SH-SY5Y (cell line): ENCODE measurements at regions not wholly inside any gene's neighbourhood (a gene's known extent, or its start where the extent isn't known, plus 50 kb on each side); places are given as distances from the start of the nearest gene placed in this dataset.

Source experiments
- GATA2 ChIP-seq: IDR thresholded peaks from 2 replicates; pipeline ENCODE4 v1.6.1; 2011; ENCODE audit warnings: mild to moderate bottlenecking, low read depth, low read length
- GATA3 ChIP-seq: IDR thresholded peaks from 2 replicates; pipeline ENCODE4 v1.6.1; 2011; ENCODE audit warnings: low read depth, mild to moderate bottlenecking, low read length, moderate library complexity

DNA sequence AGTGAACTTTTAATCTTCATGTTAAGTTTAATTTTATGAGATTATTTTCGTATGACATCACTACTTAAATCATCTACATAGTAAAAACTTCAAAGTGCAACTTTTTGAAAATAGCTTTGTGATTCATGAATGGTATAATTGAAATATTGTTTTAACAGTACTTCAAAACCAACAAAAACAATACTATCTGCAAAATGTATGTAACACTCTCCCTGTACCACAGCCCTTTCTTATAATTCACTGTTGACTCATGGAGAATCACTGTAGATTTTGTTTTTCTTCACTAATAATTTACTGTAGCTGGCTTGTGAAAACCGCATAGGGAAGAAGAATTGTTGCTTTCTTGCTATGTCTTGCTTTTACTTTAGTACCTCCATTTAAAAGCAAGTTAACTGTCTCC, 301.4 kb upstream of the ADAMTS5 start:
- no peak for TF ChIP-seq GATA3
- no peak for TF ChIP-seq GATA2

DNA sequence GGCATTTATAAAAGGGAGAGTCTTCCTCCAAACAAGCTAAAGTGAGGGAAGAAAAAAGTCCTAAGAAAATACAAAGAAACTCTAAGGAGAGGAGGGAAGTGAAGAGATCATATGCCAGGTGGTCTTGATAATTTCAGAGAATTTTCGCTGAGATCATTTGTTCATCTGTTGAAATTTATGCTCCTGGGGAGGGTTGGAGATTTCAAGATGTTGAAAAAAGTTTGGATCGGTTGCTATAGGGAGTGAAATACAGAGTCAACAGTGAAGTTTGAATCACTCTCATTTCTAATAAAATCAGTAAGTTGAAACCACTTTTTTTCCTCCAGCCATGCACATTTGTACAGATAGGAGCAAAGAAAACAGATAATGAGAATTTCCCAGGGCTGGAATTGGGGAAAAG, 299.1 kb upstream of the ADAMTS5 start:
- TF ChIP-seq GATA3 (no peak), GATA2 (no peak)

DNA sequence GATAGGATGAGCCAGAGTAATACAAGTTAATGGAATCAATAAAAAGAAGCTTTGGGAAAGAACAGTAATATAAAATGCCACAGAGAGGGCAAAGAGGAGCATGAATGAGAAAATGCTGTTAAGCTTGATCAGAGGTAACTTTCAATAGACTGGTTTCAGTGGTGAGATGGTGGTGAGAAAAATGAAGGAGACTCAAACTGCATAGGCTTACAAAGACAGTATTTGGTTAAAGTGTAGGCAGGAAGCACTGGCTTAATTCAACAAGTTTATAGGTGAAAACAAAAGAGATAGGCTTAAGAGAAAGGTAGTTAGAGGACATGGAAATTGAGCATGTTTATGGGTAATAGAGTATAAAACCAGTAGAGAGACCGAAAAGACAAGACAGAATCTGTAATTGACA, 298.6 kb upstream of the ADAMTS5 start:
- no peak for TF ChIP-seq GATA2
- no peak for TF ChIP-seq GATA3

DNA sequence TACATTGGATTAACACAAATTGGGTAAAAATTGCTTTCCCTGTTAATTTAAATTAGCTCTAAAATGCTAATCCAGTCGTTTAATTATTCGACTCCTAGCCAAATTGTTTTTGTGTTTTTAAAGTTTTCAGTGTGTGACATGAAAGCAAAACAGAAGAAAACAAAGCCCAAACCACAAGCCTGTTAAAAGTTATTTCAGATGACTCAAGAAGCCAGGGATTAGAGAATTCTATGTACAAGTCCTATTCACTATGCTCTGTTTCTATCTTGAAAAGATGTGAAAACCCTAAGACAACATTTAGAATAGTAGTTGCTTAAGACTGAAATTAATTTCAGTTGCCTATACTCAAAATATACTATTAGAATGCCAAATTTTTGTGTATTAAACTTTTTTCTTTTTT, 294.8 kb upstream of the ADAMTS5 start:
- TF ChIP-seq GATA3 = no peak
- TF ChIP-seq GATA2 = no peak

DNA sequence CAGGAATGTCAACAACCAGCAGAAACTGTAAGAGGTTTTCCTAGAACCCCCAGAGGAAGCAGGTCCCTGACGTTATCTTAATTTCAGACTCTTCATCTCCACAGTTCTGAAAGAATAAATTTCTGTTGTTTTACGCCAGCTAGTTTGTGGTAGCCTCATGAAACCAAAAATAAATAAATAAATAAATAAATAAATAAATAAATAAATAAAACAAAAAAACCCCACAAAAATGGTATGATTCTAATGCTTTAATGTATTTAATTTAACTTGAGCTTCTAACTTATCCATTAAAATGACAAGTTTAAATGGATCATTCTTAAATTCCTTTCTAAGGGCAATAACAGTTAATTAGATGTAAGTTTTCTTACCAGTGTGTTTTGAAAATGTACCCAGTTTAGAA, 293.8 kb upstream of the ADAMTS5 start:
- no peak for TF ChIP-seq GATA2
- TF ChIP-seq GATA3 = no peak

DNA sequence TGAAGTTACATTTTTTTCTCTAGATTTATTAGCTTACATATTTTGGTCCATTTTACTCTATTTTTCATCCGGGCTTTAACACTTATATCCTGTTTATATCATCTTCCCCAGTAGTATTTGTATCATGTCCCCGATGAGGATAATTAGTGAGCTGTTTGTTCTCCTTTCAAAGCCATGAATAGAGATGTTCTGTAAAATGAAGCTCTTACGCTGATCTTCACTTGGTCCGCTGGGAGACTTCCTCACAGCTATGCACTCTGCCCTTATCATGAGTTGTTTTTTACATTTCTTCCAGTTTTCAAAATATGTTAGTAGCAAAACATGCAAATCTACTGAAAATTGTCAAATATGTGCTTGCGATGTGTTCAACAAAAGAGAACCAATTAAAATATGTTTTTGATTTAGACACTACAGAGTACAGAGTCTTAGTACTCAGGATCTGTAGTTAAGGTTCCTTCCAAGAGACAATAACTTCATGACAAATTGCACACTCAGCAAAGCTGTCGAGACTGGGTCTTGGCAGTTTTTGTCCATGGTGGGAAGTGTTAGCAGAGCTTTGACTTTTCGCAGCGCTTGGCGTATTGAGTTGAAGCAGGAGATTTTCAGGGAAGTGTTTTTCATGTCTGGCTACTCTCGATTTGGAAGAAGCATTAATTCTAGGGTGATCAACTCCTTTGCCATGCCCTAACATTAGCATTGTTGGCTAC, 292.0 kb upstream of the ADAMTS5 start:
- TF ChIP-seq GATA3 (no peak), GATA2 (no peak)

DNA sequence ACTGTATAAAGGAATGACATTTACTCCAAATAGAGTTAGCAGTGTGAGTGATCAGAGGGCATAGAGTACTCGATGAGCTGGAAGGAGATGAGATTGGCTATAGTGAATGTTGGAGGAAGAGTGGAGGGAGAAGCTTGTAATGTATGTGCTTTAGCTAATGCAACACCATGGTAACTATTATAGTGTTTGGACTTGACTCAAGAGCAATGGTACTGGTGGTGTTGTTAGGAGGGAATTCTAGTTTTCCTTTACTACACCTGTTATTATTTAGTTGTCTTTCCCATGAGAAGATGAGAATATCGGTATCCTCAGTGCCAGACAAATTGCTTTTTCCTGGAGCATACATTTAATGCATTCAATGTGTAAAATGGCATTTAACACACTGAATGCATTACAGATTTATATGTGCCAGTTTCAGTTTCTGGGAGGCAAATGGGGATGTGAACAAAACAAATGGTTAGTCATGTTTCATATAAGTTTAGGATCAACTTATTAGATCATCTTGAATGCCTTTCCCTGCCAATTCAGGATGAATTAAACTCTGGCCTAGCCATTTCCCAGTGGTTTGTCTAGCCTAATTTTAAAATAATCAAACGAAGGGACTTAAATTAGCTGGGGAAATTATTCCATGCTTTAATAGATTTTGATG, 291.1 kb upstream of the ADAMTS5 start:
- TF ChIP-seq GATA3 = no peak
- TF ChIP-seq GATA2 = no peak

DNA sequence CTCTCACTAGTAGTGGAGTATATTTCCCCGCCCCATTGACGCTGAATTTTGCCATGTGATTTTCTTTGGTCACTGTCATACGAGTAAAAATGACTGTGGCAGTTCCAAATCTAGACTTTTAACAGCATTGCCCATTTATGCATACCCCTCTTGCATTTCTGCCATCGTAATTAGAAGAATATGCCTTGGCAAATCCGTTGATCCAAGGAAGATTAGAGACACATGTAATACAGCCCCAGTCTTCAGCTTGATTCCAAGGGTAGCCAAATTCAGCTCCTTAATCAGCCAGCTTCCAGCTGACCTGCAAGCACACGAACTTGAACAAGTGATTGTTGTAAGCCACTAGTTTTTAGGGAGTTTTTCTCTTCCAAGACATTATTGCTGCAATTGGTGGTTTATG, 290.3 kb upstream of the ADAMTS5 start:
- TF ChIP-seq GATA3 (no peak), GATA2 (no peak)

DNA sequence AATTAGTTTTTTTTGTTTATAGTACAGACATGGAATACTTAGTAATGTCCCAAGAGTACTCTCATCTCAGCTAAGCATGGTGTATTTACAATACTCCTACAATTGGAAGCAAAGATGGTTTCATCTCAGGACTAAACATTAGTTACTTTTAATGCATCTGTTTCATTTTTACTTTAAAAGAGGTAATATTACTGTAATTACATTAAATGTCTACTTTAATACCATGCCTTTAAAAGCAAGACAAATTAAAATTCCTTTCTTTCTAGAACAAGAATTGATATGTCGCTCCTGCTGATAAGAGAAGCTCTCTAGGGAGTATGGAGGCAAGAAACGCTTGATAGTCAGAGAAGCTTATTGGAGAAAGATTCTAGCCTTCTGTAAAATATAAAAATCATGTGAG, 284.9 kb upstream of the ADAMTS5 start:
- TF ChIP-seq GATA3 = no peak
- TF ChIP-seq GATA2 = no peak

DNA sequence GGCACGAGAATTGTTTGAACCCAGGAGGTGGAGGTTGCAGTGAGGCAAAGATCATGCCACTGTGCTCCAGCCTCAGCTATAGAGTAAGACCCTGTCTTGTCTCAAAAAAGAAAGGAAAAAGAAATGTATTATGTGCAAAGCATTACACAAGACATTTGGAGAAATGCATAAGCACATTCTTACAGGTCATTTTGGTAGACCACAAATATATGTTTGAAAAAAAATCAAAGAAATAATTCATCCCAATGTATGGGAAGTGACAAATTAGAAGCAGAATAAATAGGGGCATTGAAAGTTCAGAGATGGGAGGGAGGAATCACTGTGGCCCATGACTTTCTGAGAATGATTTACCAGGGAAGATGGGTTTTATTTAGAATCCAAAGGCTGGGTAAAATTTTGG, 283.5 kb upstream of the ADAMTS5 start:
- TF ChIP-seq GATA2 = no peak
- no peak for TF ChIP-seq GATA3

DNA sequence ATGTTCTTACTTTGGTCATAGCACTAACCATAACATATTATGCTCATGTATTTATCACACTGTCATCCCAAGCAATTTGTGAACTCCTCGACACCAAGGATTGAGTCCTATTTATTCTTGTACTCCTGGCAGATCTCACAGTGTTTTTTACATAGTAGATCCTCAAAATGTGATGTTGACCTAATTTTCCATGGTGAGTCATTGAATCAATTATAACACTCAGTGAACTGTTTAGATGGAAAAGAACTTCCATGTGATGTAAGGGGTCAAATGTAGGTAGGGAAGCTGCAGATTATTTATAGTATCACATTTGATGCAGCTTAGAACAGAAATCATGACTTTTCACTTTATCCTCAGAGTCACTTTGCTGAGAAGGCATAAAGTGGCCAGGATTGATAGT, 281.9 kb upstream of the ADAMTS5 start:
- TF ChIP-seq GATA2 (no peak), GATA3 (no peak)

DNA sequence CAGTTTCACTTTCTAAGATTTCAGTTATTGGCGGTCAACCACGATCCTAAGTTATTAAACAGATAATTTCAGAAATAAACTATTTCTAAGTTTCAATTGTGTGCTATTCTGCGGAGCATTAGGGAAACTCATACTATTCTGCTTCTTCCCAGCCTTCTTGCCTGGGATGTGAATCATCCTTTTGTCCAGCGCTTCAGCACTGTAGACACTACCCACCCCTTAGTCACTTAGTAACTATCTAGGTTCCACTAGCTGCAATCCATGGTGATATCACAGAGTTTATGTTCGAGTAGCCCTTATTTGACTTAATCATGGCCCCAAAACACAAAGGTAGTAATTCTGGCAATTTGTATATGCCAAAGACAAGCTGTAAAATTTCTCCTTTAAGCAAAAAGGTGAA, 279.9 kb upstream of the ADAMTS5 start:
- TF ChIP-seq GATA2 (no peak), GATA3 (no peak)

DNA sequence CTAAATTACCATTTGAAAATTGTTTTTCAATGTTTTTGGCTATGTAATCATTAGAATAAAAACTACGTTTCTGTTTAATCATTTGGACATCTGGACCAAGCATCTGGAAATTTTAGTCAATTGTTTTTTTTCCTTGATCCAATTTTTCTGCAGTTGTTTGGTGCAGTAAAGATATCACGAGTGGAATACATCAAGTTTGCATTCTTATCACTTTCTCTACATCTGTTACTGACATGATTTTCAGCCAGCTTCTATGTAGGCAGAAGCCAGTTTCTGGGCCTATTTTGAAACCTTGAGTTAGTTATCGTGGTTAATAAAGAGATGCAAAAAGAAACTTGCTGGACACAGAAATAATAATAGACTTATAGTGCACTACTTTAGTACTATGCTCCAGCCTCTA, 277.9 kb upstream of the ADAMTS5 start:
- TF ChIP-seq GATA3 = no peak
- no peak for TF ChIP-seq GATA2

DNA sequence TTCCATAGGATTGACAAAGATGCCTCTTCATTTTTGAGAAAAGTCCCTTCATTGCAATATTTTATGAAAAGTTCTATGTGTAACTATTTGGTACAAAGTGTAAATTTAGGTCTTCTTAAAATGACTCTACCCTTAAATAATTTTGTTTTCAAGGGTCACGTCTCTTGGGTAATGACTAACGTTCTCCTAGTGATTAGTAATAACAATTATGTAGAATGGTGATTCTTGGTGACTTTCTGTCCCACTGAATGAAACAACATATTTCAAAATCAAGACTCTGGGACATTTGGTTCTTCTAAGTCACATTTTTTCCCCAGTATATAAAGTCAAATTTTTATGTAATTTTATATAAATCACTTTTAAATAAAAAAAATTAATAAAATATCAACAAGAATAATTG, 277.5 kb upstream of the ADAMTS5 start:
- TF ChIP-seq GATA3 (no peak), GATA2 (no peak)

DNA sequence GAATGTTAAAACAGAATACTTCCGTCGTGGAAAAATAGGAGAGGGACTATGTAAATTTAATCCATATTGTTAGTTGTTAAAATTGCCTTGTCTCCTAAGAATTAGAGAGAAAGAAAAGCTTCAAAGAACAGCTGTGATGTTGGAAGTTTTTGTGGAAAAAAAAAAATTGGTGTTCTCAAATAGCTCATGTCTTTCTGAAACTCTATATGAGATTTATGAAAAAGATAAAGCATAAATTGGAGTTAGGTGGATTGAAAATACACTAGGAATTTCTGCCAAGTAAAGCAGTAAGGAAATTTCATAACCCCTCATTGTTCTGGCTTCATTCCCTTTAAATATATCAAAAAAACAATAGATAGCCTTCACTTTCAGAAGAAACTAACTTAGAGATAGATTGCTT, 274.0 kb upstream of the ADAMTS5 start:
- no peak for TF ChIP-seq GATA2
- no peak for TF ChIP-seq GATA3
